A673 (cell line): ENCODE measurements at regions not wholly inside any gene's neighbourhood (a gene's known extent, or its start where the extent isn't known, plus 50 kb on each side); places are given as distances from the start of the nearest gene placed in this dataset.

Experiments
- CTCF ChIP-seq: fragments of 300-800, 200-600 bp; sonication (generic); conservative IDR thresholded peaks from 2 replicates; pipeline ENCODE4 v1.5.1; 2017; ENCODE audit warnings: low read depth, mild to moderate bottlenecking, antibody characterized with exemption, low read length, moderate library complexity, mixed read lengths
- EZH2 ChIP-seq: fragments of 200-600 bp; sonication (generic); IDR thresholded peaks from 2 replicates; pipeline ENCODE4 v1.6.1; 2017; ENCODE audit warnings: borderline replicate concordance, low read depth, mild to moderate bottlenecking, mixed read lengths, antibody characterized with exemption, low read length; ENCODE audit not compliant: poor library complexity, severe bottlenecking

GRCh38 chr20:22480336-22480735 is 104.0 kb downstream of the FOXA2 start:
- TF ChIP-seq CTCF (no peak), EZH2 (no peak)
